ENCODE measurements at regions not wholly inside any gene's neighbourhood (a gene's known extent, or its start where the extent isn't known, plus 50 kb on each side); places are given as distances from the start of the nearest gene placed in this dataset.
"Not testable (repeated sequence)": the region's sequence is repeated elsewhere in the genome, so short reads cannot be mapped to it uniquely, and the experiment has no call there.

DNA sequence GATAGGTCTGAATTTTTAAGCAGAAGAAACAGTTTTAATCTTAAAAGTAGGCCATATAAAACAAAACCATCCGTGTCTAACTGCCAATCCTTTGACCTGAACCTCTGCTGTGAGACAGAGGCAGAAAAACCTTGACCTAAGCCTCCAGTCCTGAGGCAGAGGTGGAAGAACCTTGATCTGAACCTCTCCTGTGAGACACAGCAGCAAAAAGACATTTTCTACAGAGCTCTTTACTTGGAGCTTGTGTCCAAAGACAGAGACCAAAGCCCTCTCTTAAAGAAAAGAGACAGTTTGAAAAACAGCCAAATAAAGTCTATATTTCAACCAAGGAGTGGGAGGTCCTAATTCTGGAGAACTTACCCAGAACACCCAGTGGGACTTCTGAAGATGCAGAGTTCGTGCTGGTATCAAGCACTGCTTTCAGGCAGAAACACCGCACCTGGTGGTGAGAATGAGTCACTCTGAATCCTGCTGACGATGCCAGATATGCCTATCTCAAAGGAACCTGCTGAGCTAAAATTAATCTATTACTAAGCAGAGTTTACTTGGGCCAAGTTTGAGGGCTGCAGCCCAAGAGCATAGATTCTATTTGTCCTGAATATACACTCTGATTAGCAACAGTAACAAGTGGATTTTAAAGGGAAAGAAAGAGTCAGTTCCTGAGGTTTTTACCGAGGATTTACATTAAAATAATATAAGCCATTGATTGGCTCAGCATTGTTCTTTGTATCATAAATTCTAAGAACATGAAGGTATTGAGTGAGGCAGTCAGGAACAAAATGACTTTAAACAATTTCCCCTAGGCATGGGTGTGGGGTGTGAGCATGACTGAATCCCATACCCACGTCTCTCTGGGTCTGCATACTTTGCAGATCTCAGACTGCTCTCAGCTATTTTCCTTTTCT, 806.4 kb downstream of the TRIB2 start:
- no peaks in the 10 kb centered on the region for H3K9me3 ChIP-seq (ENCODE audit: severe bottlenecking)
- no peaks in the 10 kb centered on the region for H3K36me3 ChIP-seq
- TF ChIP-seq, protein P1, sequence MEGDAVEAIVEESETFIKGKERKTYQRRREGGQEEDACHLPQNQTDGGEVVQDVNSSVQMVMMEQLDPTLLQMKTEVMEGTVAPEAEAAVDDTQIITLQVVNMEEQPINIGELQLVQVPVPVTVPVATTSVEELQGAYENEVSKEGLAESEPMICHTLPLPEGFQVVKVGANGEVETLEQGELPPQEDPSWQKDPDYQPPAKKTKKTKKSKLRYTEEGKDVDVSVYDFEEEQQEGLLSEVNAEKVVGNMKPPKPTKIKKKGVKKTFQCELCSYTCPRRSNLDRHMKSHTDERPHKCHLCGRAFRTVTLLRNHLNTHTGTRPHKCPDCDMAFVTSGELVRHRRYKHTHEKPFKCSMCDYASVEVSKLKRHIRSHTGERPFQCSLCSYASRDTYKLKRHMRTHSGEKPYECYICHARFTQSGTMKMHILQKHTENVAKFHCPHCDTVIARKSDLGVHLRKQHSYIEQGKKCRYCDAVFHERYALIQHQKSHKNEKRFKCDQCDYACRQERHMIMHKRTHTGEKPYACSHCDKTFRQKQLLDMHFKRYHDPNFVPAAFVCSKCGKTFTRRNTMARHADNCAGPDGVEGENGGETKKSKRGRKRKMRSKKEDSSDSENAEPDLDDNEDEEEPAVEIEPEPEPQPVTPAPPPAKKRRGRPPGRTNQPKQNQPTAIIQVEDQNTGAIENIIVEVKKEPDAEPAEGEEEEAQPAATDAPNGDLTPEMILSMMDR (IDR thresholded peaks at IDR 0.05; ENCODE audit: low read depth, low read length) = no peak
- no peaks in the 10 kb centered on the region for H3K27me3 ChIP-seq (ENCODE audit: insufficient read depth, low read depth, severe bottlenecking)
- no peak for DNase-seq
- no peak overlapping the region for H3K4me3 ChIP-seq (ENCODE audit: low read depth, low read length)
- no peak overlapping the region for H3K27ac ChIP-seq

GRCh38 chr2:13524492-13524891, 807.8 kb downstream of the TRIB2 start:
- DNase-seq = no peak
- no peak overlapping the region for H3K27ac ChIP-seq
- H3K4me3 ChIP-seq (ENCODE audit: low read depth, low read length) = no peak overlapping the region
- no peaks in the 10 kb centered on the region for H3K27me3 ChIP-seq (ENCODE audit: insufficient read depth, low read depth, severe bottlenecking)
- H3K9me3 ChIP-seq (ENCODE audit: severe bottlenecking) = no peaks in the 10 kb centered on the region
- TF ChIP-seq, protein P1 (IDR thresholded peaks at IDR 0.05; ENCODE audit: low read depth, low read length) = no peak
- no peaks in the 10 kb centered on the region for H3K36me3 ChIP-seq

DNA sequence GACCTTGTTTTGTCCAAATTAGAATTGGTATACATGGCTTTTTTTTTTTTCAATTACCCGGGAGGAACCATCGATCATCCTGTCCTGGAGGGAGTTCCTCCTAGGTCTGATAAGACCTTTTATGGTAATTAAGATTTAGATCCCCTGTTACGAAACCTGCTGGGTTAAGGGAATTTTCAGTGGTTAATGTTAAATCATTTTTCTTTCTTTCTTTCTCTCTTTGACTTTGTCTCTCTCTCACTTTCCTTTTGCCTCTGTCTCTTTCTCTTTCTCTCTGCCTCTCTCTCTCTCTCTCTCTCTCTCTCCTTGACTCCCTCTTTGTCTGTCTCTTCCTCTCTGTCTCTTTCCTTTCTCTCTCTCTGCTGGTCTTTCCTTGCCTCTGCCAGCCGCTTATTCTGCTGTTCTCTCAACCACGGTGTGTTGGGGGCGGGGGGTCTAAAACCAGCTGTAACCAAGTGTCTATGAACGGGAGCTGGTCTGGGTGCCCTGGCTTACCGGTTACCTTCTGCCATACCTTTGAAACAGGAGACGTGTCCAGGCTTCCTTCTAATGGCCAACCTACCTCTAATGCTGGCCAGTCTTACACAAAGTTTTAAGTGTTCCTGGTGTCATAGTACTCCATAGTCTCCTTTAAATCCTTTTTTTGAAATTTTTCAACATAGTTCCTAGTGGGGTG, 815.1 kb downstream of the TRIB2 start:
- H3K27ac ChIP-seq; H3K4me3 ChIP-seq (ENCODE audit: low read depth, low read length); H3K9me3 ChIP-seq (ENCODE audit: severe bottlenecking); H3K27me3 ChIP-seq (ENCODE audit: insufficient read depth, low read depth, severe bottlenecking); DNase-seq; H3K36me3 ChIP-seq: not testable (repeated sequence)

DNA sequence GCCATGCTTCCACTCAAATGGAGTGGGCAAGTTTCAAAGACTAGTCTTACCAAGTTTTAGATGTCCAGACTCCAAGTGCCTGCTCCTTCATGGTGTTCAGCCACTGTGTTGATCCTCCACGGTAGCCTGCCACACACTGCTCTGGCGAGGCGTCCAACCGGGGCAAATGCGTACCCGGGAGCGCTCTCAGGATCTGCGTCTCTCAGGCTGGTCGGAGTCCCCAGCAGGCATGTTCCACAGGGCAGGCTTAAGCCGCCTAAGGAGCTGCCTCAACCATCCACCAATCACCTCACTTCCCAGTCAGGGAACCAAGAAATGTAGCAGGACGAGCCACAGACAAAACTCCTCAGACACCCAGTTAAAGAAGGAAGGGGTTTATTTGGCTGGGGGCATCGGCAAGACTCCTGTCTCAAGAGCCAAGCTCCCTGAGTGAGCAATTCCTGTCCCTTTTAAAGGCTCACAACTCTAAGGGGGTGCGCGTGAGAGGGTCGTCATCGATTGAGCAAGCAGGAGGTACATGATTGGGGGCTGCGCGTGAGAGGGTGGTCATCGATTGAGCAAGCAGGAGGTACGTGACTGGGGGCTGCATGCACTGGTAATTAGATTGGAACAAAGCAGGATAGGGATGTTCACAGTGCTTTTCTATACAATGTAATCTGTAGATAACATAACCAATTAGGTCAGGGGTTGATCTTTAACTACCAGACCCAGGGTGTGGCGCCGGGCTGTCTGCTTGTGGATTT, 816.2 kb downstream of the TRIB2 start:
- H3K36me3 ChIP-seq; H3K9me3 ChIP-seq (ENCODE audit: severe bottlenecking); H3K27ac ChIP-seq; H3K27me3 ChIP-seq (ENCODE audit: insufficient read depth, low read depth, severe bottlenecking); DNase-seq; H3K4me3 ChIP-seq (ENCODE audit: low read depth, low read length): not testable (repeated sequence)

GRCh38 chr2:13533524-13533922, 816.8 kb downstream of the TRIB2 start:
- TF ChIP-seq, protein P1 (IDR thresholded peaks at IDR 0.05; ENCODE audit: low read depth, low read length) = no peak
- no peaks in the 10 kb centered on the region for H3K27me3 ChIP-seq (ENCODE audit: insufficient read depth, low read depth, severe bottlenecking)
- H3K27ac ChIP-seq = no peak overlapping the region
- no peak for DNase-seq
- H3K9me3 ChIP-seq (ENCODE audit: severe bottlenecking) = no peaks in the 10 kb centered on the region
- H3K4me3 ChIP-seq (ENCODE audit: low read depth, low read length) = no peak overlapping the region
- no peaks in the 10 kb centered on the region for H3K36me3 ChIP-seq

GRCh38 chr2:13536941-13537340, 820.2 kb downstream of the TRIB2 start:
- DNase-seq = no peak
- Histone ChIP-seq H3K4me3 (ENCODE audit: low read depth, low read length) (no peak overlapping the region), H3K27ac (no peak overlapping the region), H3K27me3 (ENCODE audit: insufficient read depth, low read depth, severe bottlenecking) (no peaks in the 10 kb centered on the region), H3K36me3 (no peaks in the 10 kb centered on the region), H3K9me3 (ENCODE audit: severe bottlenecking) (no peaks in the 10 kb centered on the region)
- TF ChIP-seq, protein P1 (IDR thresholded peaks at IDR 0.05; ENCODE audit: low read depth, low read length) = no peak
